K562 (cell line): ENCODE measurements at regions not wholly inside any gene's neighbourhood (a gene's known extent, or its start where the extent isn't known, plus 50 kb on each side); places are given as distances from the start of the nearest gene placed in this dataset.

Source experiments
- ATAC-seq: fragments of 200-7000 bp; cut with Tn5 transposase; 3 replicates; pipeline ENCODE4 v1.9.1; 2020; ENCODE audit warnings: moderate library complexity
- BruUV-seq: library from RNA; stranded (reverse); fragments of 400-500 nt; replicated peaks from 2 replicates; lab custom pipeline; 2021; lab: Mats Ljungman, UMichigan
- CTCF ChIA-PET: fragments of 300-600 bp; formaldehyde crosslinking; extraction: SDS; loops from one replicate; lab custom pipeline; 2021; ENCODE audit warnings: low intra/inter-chr PET ratio; lab: Yijun Ruan, JAX
- POLR2A ChIA-PET: fragments of 300-600, 350-650 bp; sonication (Branson Sonifier 250); formaldehyde crosslinking; extraction: SDS; loops from one replicate; lab custom pipeline; 2021; ENCODE audit warnings: antibody characterized with exemption, inconsistent platforms; lab: Yijun Ruan, JAX
- DNase-seq, 4 experiments: peaks; one replicate each; pipeline versions ENCODE4 v3.0.0 to v3.0.0-alpha.2; 2011 to 2018; ENCODE audit warnings: low spot score in 3 of 4, mixed read lengths in 3 of 4; ENCODE audit errors: extremely low read depth in 1 of 4
- FAIRE-seq: peaks from 2 replicates; lab custom pipeline; 2011; peaks lifted over from hg19 to GRCh38; lab: Jason Lieb, UNC
- H2AFZ ChIP-seq: 2 replicates; pipeline ENCODE4 v1.6.0; 2011; ENCODE audit warnings: low read depth, low read length, control low read depth, inconsistent platforms
- H3K27ac ChIP-seq: fragments of 200-600 bp; 3 replicates; pipeline ENCODE4 v1.8.0; 2011; ENCODE audit warnings: low read depth, mild to moderate bottlenecking, control low read depth, inconsistent platforms, low read length, moderate library complexity, mixed read lengths; ENCODE audit errors: extremely low read depth
- H3K27me3 ChIP-seq, 2 experiments: fragments of 300-600 bp in 1 of 2; 2 replicates in 1 of 2; 3 replicates in 1 of 2; pipeline versions ENCODE4 v1.6.0 to v1.8.0; 2011; ENCODE audit warnings: inconsistent platforms in 2 of 2, low read length in 2 of 2, mild to moderate bottlenecking in 1 of 2, mixed read lengths in 1 of 2, moderate library complexity in 1 of 2; ENCODE audit not compliant: control insufficient read depth in 2 of 2, insufficient read depth in 2 of 2
- H3K36me3 ChIP-seq: fragments of 300-600 bp; 3 replicates; pipeline ENCODE4 v1.8.0; 2011; ENCODE audit warnings: mild to moderate bottlenecking, low read length, inconsistent platforms; ENCODE audit not compliant: control insufficient read depth, insufficient read depth
- H3K4me1 ChIP-seq, 2 experiments: fragments of 200-600 bp in 1 of 2; replicated peaks in 1 of 2; 2 replicates in 1 of 2; 3 replicates in 1 of 2; pipeline versions ENCODE4 v1.5.1 to v1.8.0; 2011; ENCODE audit warnings: inconsistent platforms in 2 of 2, low read length in 2 of 2, mild to moderate bottlenecking in 1 of 2, mixed read lengths in 1 of 2, moderate library complexity in 1 of 2; ENCODE audit not compliant: control insufficient read depth in 2 of 2, insufficient read depth in 2 of 2
- H3K4me2 ChIP-seq: 2 replicates; pipeline ENCODE4 v1.6.1; 2011; ENCODE audit warnings: low read length, control low read depth, inconsistent platforms, mixed read lengths; ENCODE audit not compliant: insufficient read depth
- H3K4me3 ChIP-seq: fragments of 200-600 bp; sonication (generic), shearing (Covaris generic); 2 replicates; pipeline ENCODE4 v1.5.1; 2016; ENCODE audit warnings: control low read depth, inconsistent platforms
- H3K79me2 ChIP-seq: fragments of 200-600 bp; 3 replicates; pipeline ENCODE4 v1.8.0; 2011; ENCODE audit warnings: low read length, inconsistent platforms; ENCODE audit not compliant: control insufficient read depth, insufficient read depth
- H3K9ac ChIP-seq, 2 experiments: 2 replicates each; pipeline versions ENCODE4 v1.6.0 to v1.6.1; 2011; ENCODE audit warnings: low read depth in 2 of 2, low read length in 2 of 2, control low read depth in 1 of 2, inconsistent platforms in 1 of 2, mild to moderate bottlenecking in 1 of 2, mixed read lengths in 1 of 2; ENCODE audit not compliant: insufficient read depth in 1 of 2
- H3K9me1 ChIP-seq: one replicate; pipeline ENCODE4 v1.6.0; 2011; ENCODE audit warnings: inconsistent platforms, mild to moderate bottlenecking, low read length, moderate library complexity; ENCODE audit not compliant: control insufficient read depth, insufficient read depth
- H3K9me3 ChIP-seq: replicated peaks from 2 replicates; pipeline ENCODE4 v1.5.1; 2011; ENCODE audit warnings: low read depth, low read length, inconsistent platforms; ENCODE audit not compliant: control insufficient read depth, insufficient read depth
- H4K20me1 ChIP-seq: replicated peaks from 2 replicates; pipeline ENCODE4 v1.6.1; 2011; ENCODE audit warnings: low read length, inconsistent platforms, mixed read lengths; ENCODE audit not compliant: control insufficient read depth, insufficient read depth
- C11orf30 ChIP-seq: fragments of 450-650 bp; IDR thresholded peaks from 2 replicates; pipeline ENCODE4 v1.6.1; 2016; ENCODE audit warnings: low read depth, mild to moderate bottlenecking
- CEBPG ChIP-seq, 3 experiments: fragments of 200-800 bp in 1 of 3; sonication (Bioruptor generic) in 1 of 3; sonication (generic) in 1 of 3; formaldehyde crosslinking in 1 of 3; IDR thresholded peaks in 2 of 3; conservative IDR thresholded peaks in 1 of 3; 2 replicates each; pipeline versions ENCODE4 v1.6.1 to v1.8.0; 2016 to 2022; ENCODE audit warnings: missing compliant biosample characterization in 2 of 3, missing genetic modification characterization in 2 of 3, mild to moderate bottlenecking in 1 of 3, missing genetic modification reagents in 1 of 3
- CHCHD3 ChIP-seq: fragments of 250-450 bp; sonication (Bioruptor Pico); IDR thresholded peaks from 2 replicates; pipeline ENCODE4 v2.1.2; 2022; ENCODE audit warnings: mild to moderate bottlenecking
- ELF4 ChIP-seq: fragments of 450-650 bp; formaldehyde crosslinking; IDR thresholded peaks from 2 replicates; pipeline ENCODE4 v1.4.0; 2022; ENCODE audit warnings: missing genetic modification characterization
- GABPB1 ChIP-seq: sonication (generic); formaldehyde crosslinking; IDR thresholded peaks from 2 replicates; pipeline ENCODE4 v1.8.0; 2022; ENCODE audit warnings: mild to moderate bottlenecking, missing genetic modification reagents
- HDGF ChIP-seq: fragments of 450-650 bp; IDR thresholded peaks from 2 replicates; pipeline ENCODE4 v1.6.1; 2016
- JUND ChIP-seq, 2 experiments: IDR thresholded peaks; 2 replicates in 1 of 2; 3 replicates in 1 of 2; pipeline ENCODE4 v1.6.1; 2011; ENCODE audit warnings: borderline replicate concordance in 2 of 2, low read depth in 2 of 2, low read length in 2 of 2, improper control_type of control experiment in 1 of 2, missing biosample characterization in 1 of 2, missing genetic modification characterization in 1 of 2, missing genetic modification reagents in 1 of 2
- MAFG ChIP-seq: fragments of 450-650 bp; conservative IDR thresholded peaks from 2 replicates; pipeline ENCODE4 v1.6.1; 2016; ENCODE audit warnings: missing genetic modification characterization, missing compliant biosample characterization
- PRDM10 ChIP-seq: fragments of 450-650 bp; IDR thresholded peaks from 2 replicates; pipeline ENCODE4 v1.6.1; 2018; ENCODE audit not compliant: partially characterized antibody
- TEAD2 ChIP-seq: fragments of 450-650 bp; IDR thresholded peaks from 2 replicates; pipeline ENCODE4 v1.6.1; 2016; ENCODE audit warnings: missing genetic modification characterization, control low read depth, missing compliant biosample characterization
- ZNF184 ChIP-seq: sonication (generic); formaldehyde crosslinking; IDR thresholded peaks from 2 replicates; pipeline ENCODE4 v1.5.0; 2020; ENCODE audit warnings: missing genetic modification reagents
- ZNF316 ChIP-seq: fragments of 450-650 bp; IDR thresholded peaks from 2 replicates; pipeline ENCODE4 v1.6.1; 2016
- ZNF695 ChIP-seq: fragments of 450-650 bp; formaldehyde crosslinking; IDR thresholded peaks from 2 replicates; pipeline ENCODE4 v1.4.0; 2020; ENCODE audit warnings: mild to moderate bottlenecking, moderate library complexity
- ZNF699 ChIP-seq: fragments of 250-450 bp; sonication (Bioruptor Pico); IDR thresholded peaks from 2 replicates; pipeline ENCODE4 v1.8.0; 2021; ENCODE audit warnings: mild to moderate bottlenecking, moderate library complexity; ENCODE audit not compliant: insufficient replicate concordance
- ZNF780A ChIP-seq: fragments of 250-450 bp; sonication (Bioruptor Pico); IDR thresholded peaks from 2 replicates; pipeline ENCODE4 v1.5.0; 2021; ENCODE audit warnings: mild to moderate bottlenecking
- WGBS: fragments of 100-300 bp; shearing (Covaris generic); methylation state at CpG from one replicate; pipeline ENCODE4 v1.1.6; 2016; ENCODE audit warnings: low coverage, mixed read lengths; ENCODE audit not compliant: insufficient coverage; ENCODE audit errors: missing lambda C conversion rate; 5-methylcytosine and 5-hydroxymethylcytosine counted together
- in situ Hi-C: fragments of 300-500 bp; cut with MboI; formaldehyde crosslinking; loops from 4 replicates; pipeline ENCODE4 v1.15.0; 2018; ENCODE audit warnings: inconsistent platforms, mixed read lengths
- intact Hi-C: fragments of 100-400 bp; cut with micrococcal nuclease; formaldehyde crosslinking; loops from 2 replicates; pipeline ENCODE4 v1.14.2; 2022

- intact Hi-C loops, result no loop called here
- CTCF ChIA-PET, result no interaction called here
These were observed 179.7 kb upstream of the RASGEF1B start for GRCh38 chr4:81651243-81651899.

DNA sequence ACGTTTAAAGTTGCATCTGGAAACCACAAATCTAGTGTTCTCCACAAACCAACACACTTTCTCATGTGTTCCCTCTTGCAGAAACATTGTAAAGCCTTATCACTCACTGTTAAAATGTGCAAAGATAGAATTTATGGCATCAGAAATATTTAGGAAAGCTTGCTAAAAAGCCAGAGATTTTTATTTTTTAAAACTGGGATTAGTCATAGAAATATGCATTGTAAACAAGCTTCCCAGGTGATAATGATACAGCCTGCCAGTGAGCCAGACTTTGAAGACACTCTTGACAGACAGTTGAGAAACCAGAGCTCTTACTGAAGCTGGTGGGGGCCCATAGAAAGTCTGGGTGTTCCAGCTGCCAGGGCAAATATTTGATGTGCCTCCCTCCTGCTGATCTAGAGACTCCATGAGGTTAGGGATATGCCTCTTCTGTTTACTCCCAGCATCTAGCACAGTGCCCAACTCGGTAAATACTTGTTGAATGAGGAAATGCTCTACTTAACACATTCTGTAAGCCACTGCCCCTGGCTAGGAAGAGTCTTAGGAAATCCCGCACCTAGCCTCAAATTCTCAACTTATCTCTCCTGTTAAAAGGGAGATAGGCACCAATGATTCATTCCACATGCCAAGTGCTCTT lies 179.0 kb upstream of the RASGEF1B start:
- Histone ChIP-seq H2AFZ (no peak overlapping the region), H3K9me3 (no peaks in the 10 kb centered on the region), H3K79me2 (no peaks in the 10 kb centered on the region), H3K27ac (no peak overlapping the region), H3K27me3 (no peaks in the 10 kb centered on the region), H4K20me1 (no peaks in the 10 kb centered on the region; the same call in 1 of the 2 replicates), H3K9ac (no peak overlapping the region), H3K4me1 (no peaks in the 10 kb centered on the region), H3K36me3 (no peaks in the 10 kb centered on the region), H3K4me2 (no peak overlapping the region), H3K9me1 (no peaks in the 10 kb centered on the region), H3K4me3 (no peak overlapping the region)
- in situ Hi-C loops, result no loop called here
- no TSS peak for BruUV-seq
- ATAC-seq (no peak), FAIRE-seq (no peak), DNase-seq (no peak)
- ChIA-PET CTCF (no interaction called here), POLR2A (no interaction called here)
- intact Hi-C loops, result no loop called here
- WGBS, result 0% methylated on average over 3 of the region's 3 CpGs
- TF ChIP-seq ZNF780A (CRISPR knock-in tag) (no peak), PRDM10 (no peak), ZNF184 (CRISPR knock-in tag) (no peak), ZNF699 (CRISPR knock-in tag) (no peak), MAFG (no peak), TEAD2 (no peak), JUND (IDR thresholded peaks at IDR 0.05; ENCODE audit: borderline replicate concordance, low read depth, low read length) (no peak), JUND (tag; IDR thresholded peaks at IDR 0.05; ENCODE audit: borderline replicate concordance, low read depth, low read length) (no peak), HDGF (no peak)

More at GRCh38 chr4:81651243-81651899, 179.7 kb upstream of the RASGEF1B start:
- in situ Hi-C loops, result no loop called here
- DNase-seq, result no peak
- FAIRE-seq, result no peak
- Histone ChIP-seq H3K4me3 (no peak overlapping the region), H4K20me1 (no peaks in the 10 kb centered on the region; the same call in 1 of the 2 replicates), H3K79me2 (no peaks in the 10 kb centered on the region), H3K9me1 (no peaks in the 10 kb centered on the region), H3K27ac (no peak overlapping the region), H2AFZ (no peak overlapping the region), H3K27me3 (no peaks in the 10 kb centered on the region), H3K9me3 (no peaks in the 10 kb centered on the region), H3K4me1 (no peaks in the 10 kb centered on the region), H3K9ac (no peak overlapping the region), H3K4me2 (no peak overlapping the region), H3K36me3 (no peaks in the 10 kb centered on the region)
- no TSS peak for BruUV-seq
- no peak for ATAC-seq
- 0% methylated on average over 1 of the region's 1 CpG for WGBS
- TF ChIP-seq ZNF316 (peak; percentile 59; the same call in 1 of the 2 replicates), MAFG (0 out of 2 replicates have a peak, but pooled peaks have one; percentile 7), GABPB1 (no peak), ELF4 (CRISPR knock-in tag) (no peak), CHCHD3 (CRISPR knock-in tag) (no peak), C11orf30 (peak; percentile 31; the same call in 1 of the 2 replicates), ZNF695 (no peak), CEBPG (CRISPR knock-in tag; IDR thresholded peaks at IDR 0.05) (no peak), CEBPG (tag; conservative IDR thresholded peaks at IDR 0.05 in 1 of 2, IDR thresholded peaks at IDR 0.05 in 1 of 2) (0 out of 4 replicates have a peak, but pooled peaks of 1 of the 2 experiments have one; percentile 29)
- POLR2A ChIA-PET, result no interaction called here
